ENCODE measurements at regions not wholly inside any gene's neighbourhood (a gene's known extent, or its start where the extent isn't known, plus 50 kb on each side); places are given as distances from the start of the nearest gene placed in this dataset.

- Mint-ChIP-seq H3K27ac (ENCODE audit: unreplicated experiment) (no peak overlapping the region), H3K36me3 (ENCODE audit: unreplicated experiment) (no peaks in the 10 kb centered on the region), H3K4me1 (ENCODE audit: low read depth, unreplicated experiment) (no peaks in the 10 kb centered on the region), H3K9me3 (ENCODE audit: unreplicated experiment) (no peaks in the 10 kb centered on the region), H3K27me3 (ENCODE audit: unreplicated experiment) (no peaks in the 10 kb centered on the region), H3K4me3 (ENCODE audit: unreplicated experiment) (no peak overlapping the region)
- DNase-seq: no peak
- TF ChIP-seq, protein P1, sequence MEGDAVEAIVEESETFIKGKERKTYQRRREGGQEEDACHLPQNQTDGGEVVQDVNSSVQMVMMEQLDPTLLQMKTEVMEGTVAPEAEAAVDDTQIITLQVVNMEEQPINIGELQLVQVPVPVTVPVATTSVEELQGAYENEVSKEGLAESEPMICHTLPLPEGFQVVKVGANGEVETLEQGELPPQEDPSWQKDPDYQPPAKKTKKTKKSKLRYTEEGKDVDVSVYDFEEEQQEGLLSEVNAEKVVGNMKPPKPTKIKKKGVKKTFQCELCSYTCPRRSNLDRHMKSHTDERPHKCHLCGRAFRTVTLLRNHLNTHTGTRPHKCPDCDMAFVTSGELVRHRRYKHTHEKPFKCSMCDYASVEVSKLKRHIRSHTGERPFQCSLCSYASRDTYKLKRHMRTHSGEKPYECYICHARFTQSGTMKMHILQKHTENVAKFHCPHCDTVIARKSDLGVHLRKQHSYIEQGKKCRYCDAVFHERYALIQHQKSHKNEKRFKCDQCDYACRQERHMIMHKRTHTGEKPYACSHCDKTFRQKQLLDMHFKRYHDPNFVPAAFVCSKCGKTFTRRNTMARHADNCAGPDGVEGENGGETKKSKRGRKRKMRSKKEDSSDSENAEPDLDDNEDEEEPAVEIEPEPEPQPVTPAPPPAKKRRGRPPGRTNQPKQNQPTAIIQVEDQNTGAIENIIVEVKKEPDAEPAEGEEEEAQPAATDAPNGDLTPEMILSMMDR (IDR thresholded peaks at IDR 0.05; ENCODE audit: partially characterized antibody, unreplicated experiment): no peak
Measured at GRCh38 chr21:27269644-27270043, 302.8 kb upstream of the ADAMTS5 start.

- Mint-ChIP-seq H3K9me3 (ENCODE audit: unreplicated experiment) (no peaks in the 10 kb centered on the region), H3K4me1 (ENCODE audit: low read depth, unreplicated experiment) (no peaks in the 10 kb centered on the region), H3K36me3 (ENCODE audit: unreplicated experiment) (no peaks in the 10 kb centered on the region), H3K27ac (ENCODE audit: unreplicated experiment) (no peak overlapping the region), H3K27me3 (ENCODE audit: unreplicated experiment) (no peaks in the 10 kb centered on the region), H3K4me3 (ENCODE audit: unreplicated experiment) (no peak overlapping the region)
- DNase-seq: no peak
- TF ChIP-seq, protein P1 (IDR thresholded peaks at IDR 0.05; ENCODE audit: partially characterized antibody, unreplicated experiment): no peak
Measured at GRCh38 chr21:27268290-27268689, 301.4 kb upstream of the ADAMTS5 start.

DNA sequence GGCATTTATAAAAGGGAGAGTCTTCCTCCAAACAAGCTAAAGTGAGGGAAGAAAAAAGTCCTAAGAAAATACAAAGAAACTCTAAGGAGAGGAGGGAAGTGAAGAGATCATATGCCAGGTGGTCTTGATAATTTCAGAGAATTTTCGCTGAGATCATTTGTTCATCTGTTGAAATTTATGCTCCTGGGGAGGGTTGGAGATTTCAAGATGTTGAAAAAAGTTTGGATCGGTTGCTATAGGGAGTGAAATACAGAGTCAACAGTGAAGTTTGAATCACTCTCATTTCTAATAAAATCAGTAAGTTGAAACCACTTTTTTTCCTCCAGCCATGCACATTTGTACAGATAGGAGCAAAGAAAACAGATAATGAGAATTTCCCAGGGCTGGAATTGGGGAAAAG lies 299.1 kb upstream of the ADAMTS5 start:
- H3K27ac Mint-ChIP-seq (ENCODE audit: unreplicated experiment): no peak overlapping the region
- DNase-seq: no peak
- H3K9me3 Mint-ChIP-seq (ENCODE audit: unreplicated experiment): no peaks in the 10 kb centered on the region
- TF ChIP-seq, protein P1 (IDR thresholded peaks at IDR 0.05; ENCODE audit: partially characterized antibody, unreplicated experiment): no peak
- no peaks in the 10 kb centered on the region for H3K36me3 Mint-ChIP-seq (ENCODE audit: unreplicated experiment)
- no peaks in the 10 kb centered on the region for H3K4me1 Mint-ChIP-seq (ENCODE audit: low read depth, unreplicated experiment)
- no peaks in the 10 kb centered on the region for H3K27me3 Mint-ChIP-seq (ENCODE audit: unreplicated experiment)
- no peak overlapping the region for H3K4me3 Mint-ChIP-seq (ENCODE audit: unreplicated experiment)

- Mint-ChIP-seq H3K4me1 (ENCODE audit: low read depth, unreplicated experiment) (no peaks in the 10 kb centered on the region), H3K36me3 (ENCODE audit: unreplicated experiment) (no peaks in the 10 kb centered on the region), H3K9me3 (ENCODE audit: unreplicated experiment) (no peaks in the 10 kb centered on the region), H3K4me3 (ENCODE audit: unreplicated experiment) (no peak overlapping the region), H3K27me3 (ENCODE audit: unreplicated experiment) (no peaks in the 10 kb centered on the region), H3K27ac (ENCODE audit: unreplicated experiment) (no peak overlapping the region)
- TF ChIP-seq, protein P1 (IDR thresholded peaks at IDR 0.05; ENCODE audit: partially characterized antibody, unreplicated experiment): no peak
- DNase-seq: no peak
Measured at GRCh38 chr21:27265492-27265891, 298.6 kb upstream of the ADAMTS5 start.

GRCh38 chr21:27261676-27262075 lies 294.8 kb upstream of the ADAMTS5 start:
- Mint-ChIP-seq H3K9me3 (ENCODE audit: unreplicated experiment) (no peaks in the 10 kb centered on the region), H3K4me3 (ENCODE audit: unreplicated experiment) (no peak overlapping the region)

More at GRCh38 chr21:27261676-27262075, 294.8 kb upstream of the ADAMTS5 start:
- Mint-ChIP-seq H3K4me1 (ENCODE audit: low read depth, unreplicated experiment) (no peaks in the 10 kb centered on the region), H3K27me3 (ENCODE audit: unreplicated experiment) (no peaks in the 10 kb centered on the region), H3K27ac (ENCODE audit: unreplicated experiment) (no peak overlapping the region), H3K36me3 (ENCODE audit: unreplicated experiment) (no peaks in the 10 kb centered on the region)
- TF ChIP-seq, protein P1 (IDR thresholded peaks at IDR 0.05; ENCODE audit: partially characterized antibody, unreplicated experiment): no peak
- no peak for DNase-seq
